ENCODE measurements at regions not wholly inside any gene's neighbourhood (a gene's known extent, or its start where the extent isn't known, plus 50 kb on each side); places are given as distances from the start of the nearest gene placed in this dataset.

- H3K27me3 Mint-ChIP-seq: no peaks in the 10 kb centered on the region
- H3K9me3 Mint-ChIP-seq: peaks cover 2% of the 10 kb centered on the region
Measured at GRCh38 chrX:26008042-26008441, 130.1 kb upstream of the MAGEB18 start.

GRCh38 chrX:26008691-26009090 lies 129.5 kb upstream of the MAGEB18 start:
- TF ChIP-seq CTCF (IDR thresholded peaks at IDR 0.05): no peak
- no peaks in the 10 kb centered on the region for H3K27me3 Mint-ChIP-seq
- Histone ChIP-seq H3K36me3 (ENCODE audit: insufficient read depth, low read length) (no peaks in the 10 kb centered on the region), H3K27me3 (ENCODE audit: control insufficient read depth in 1 of 2, insufficient read depth in 2 of 2, low read length in 2 of 2) (no peaks in the 10 kb centered on the region), H3K9me3 (ENCODE audit: control insufficient read depth in 1 of 2, insufficient read depth in 1 of 2, low read length in 2 of 2) (no peaks in the 10 kb centered on the region), H3K27ac (ENCODE audit: low read depth in 1 of 2, low read length in 2 of 2) (no peak overlapping the region), H3K4me1 (ENCODE audit: insufficient read depth, low read length) (no peaks in the 10 kb centered on the region), H3K4me3 (ENCODE audit: low read length) (no peak overlapping the region)
- ChIA-PET POLR2A (no interaction called here), CTCF (no interaction called here)
- DNase-seq (no peak), ATAC-seq (ENCODE audit: poor library complexity) (no peak)
- H3K4me1 Mint-ChIP-seq (ENCODE audit: low read depth): no peaks in the 10 kb centered on the region
- H3K27ac Mint-ChIP-seq: no peak overlapping the region
- H3K9me3 Mint-ChIP-seq: peaks cover 2% of the 10 kb centered on the region
- intact Hi-C loops (cut with DNase I, micrococcal nuclease): no loop called here
- H3K4me3 Mint-ChIP-seq: no peak overlapping the region
- H3K36me3 Mint-ChIP-seq (ENCODE audit: low read depth): no peaks in the 10 kb centered on the region

More at GRCh38 chrX:26008042-26008441, 130.1 kb upstream of the MAGEB18 start:
- H3K36me3 Mint-ChIP-seq (ENCODE audit: low read depth): no peaks in the 10 kb centered on the region
- CTCF ChIA-PET: no interaction called here
- Histone ChIP-seq H3K27me3 (ENCODE audit: control insufficient read depth in 1 of 2, insufficient read depth in 2 of 2, low read length in 2 of 2) (no peaks in the 10 kb centered on the region), H3K27ac (ENCODE audit: low read depth in 1 of 2, low read length in 2 of 2) (no peak overlapping the region), H3K36me3 (ENCODE audit: insufficient read depth, low read length) (no peaks in the 10 kb centered on the region), H3K4me3 (ENCODE audit: low read length) (no peak overlapping the region), H3K9me3 (ENCODE audit: control insufficient read depth in 1 of 2, insufficient read depth in 1 of 2, low read length in 2 of 2) (no peaks in the 10 kb centered on the region), H3K4me1 (ENCODE audit: insufficient read depth, low read length) (no peaks in the 10 kb centered on the region)
- H3K27ac Mint-ChIP-seq: no peak overlapping the region
- TF ChIP-seq CTCF (IDR thresholded peaks at IDR 0.05): no peak
- intact Hi-C loops (cut with DNase I, micrococcal nuclease): no loop called here
- POLR2A ChIA-PET: no interaction called here
- DNase-seq (no peak), ATAC-seq (ENCODE audit: poor library complexity) (no peak)
- H3K4me1 Mint-ChIP-seq (ENCODE audit: low read depth): no peaks in the 10 kb centered on the region
- H3K4me3 Mint-ChIP-seq: no peak overlapping the region

- ATAC-seq (ENCODE audit: poor library complexity) (no peak), DNase-seq (no peak)
- Histone ChIP-seq H3K4me3 (ENCODE audit: low read length) (no peak overlapping the region), H3K4me1 (ENCODE audit: insufficient read depth, low read length) (no peaks in the 10 kb centered on the region), H3K9me3 (ENCODE audit: control insufficient read depth in 1 of 2, insufficient read depth in 1 of 2, low read length in 2 of 2) (no peaks in the 10 kb centered on the region), H3K36me3 (ENCODE audit: insufficient read depth, low read length) (no peaks in the 10 kb centered on the region), H3K27me3 (ENCODE audit: control insufficient read depth in 1 of 2, insufficient read depth in 2 of 2, low read length in 2 of 2) (no peaks in the 10 kb centered on the region), H3K27ac (ENCODE audit: low read depth in 1 of 2, low read length in 2 of 2) (no peak overlapping the region)
- ChIA-PET CTCF (no interaction called here), POLR2A (no interaction called here)
- H3K4me3 Mint-ChIP-seq: no peak overlapping the region
- TF ChIP-seq CTCF (IDR thresholded peaks at IDR 0.05): no peak
- H3K4me1 Mint-ChIP-seq (ENCODE audit: low read depth): no peaks in the 10 kb centered on the region
- intact Hi-C loops (cut with DNase I, micrococcal nuclease): no loop called here
- H3K36me3 Mint-ChIP-seq (ENCODE audit: low read depth): no peaks in the 10 kb centered on the region
- H3K27ac Mint-ChIP-seq: no peak overlapping the region
- H3K27me3 Mint-ChIP-seq: no peaks in the 10 kb centered on the region
- H3K9me3 Mint-ChIP-seq: no peaks in the 10 kb centered on the region
Measured at GRCh38 chrX:26019386-26019785, 118.8 kb upstream of the MAGEB18 start.
